GM12874 (cell line): ENCODE measurements at regions not wholly inside any gene's neighbourhood (a gene's known extent, or its start where the extent isn't known, plus 50 kb on each side); places are given as distances from the start of the nearest gene placed in this dataset.

Source experiments
- CTCF ChIP-seq: IDR thresholded peaks from 2 replicates; pipeline ENCODE4 v1.5.1; 2011; ENCODE audit warnings: low read depth, mild to moderate bottlenecking, control low read depth, low read length, moderate library complexity; ENCODE audit not compliant: insufficient read depth

GRCh38 chr2:185360776-185361175 is 377.8 kb upstream of the FSIP2 start:
- TF ChIP-seq CTCF: no peak

- TF ChIP-seq CTCF: no peak
Observed at GRCh38 chr2:185372188-185372587, 366.4 kb upstream of the FSIP2 start.

- TF ChIP-seq CTCF: no peak
Observed at GRCh38 chr2:185373229-185373628, 365.4 kb upstream of the FSIP2 start.

GRCh38 chr2:185374878-185375277 is 363.7 kb upstream of the FSIP2 start:
- TF ChIP-seq CTCF: no peak

- TF ChIP-seq CTCF: no peak
Observed at GRCh38 chr2:185375731-185376130, 362.9 kb upstream of the FSIP2 start.

- TF ChIP-seq CTCF: no peak
Observed at GRCh38 chr2:185381631-185382030, 357.0 kb upstream of the FSIP2 start.

- no peak for TF ChIP-seq CTCF
Observed at GRCh38 chr2:185384822-185385560, 353.6 kb upstream of the FSIP2 start.
